H9 (cell line): ENCODE measurements at regions not wholly inside any gene's neighbourhood (a gene's known extent, or its start where the extent isn't known, plus 50 kb on each side); places are given as distances from the start of the nearest gene placed in this dataset.

ENCODE experiments used
- DNase-seq: peaks from one replicate; pipeline ENCODE4 v3.0.0-alpha.2; 2017
- H2AFZ ChIP-seq: one replicate; pipeline ENCODE4 v1.6.1; 2013; ENCODE audit warnings: mild to moderate bottlenecking, low read length, control low read depth, moderate library complexity
- H2AK5ac ChIP-seq: 2 replicates; pipeline ENCODE4 v1.6.1; 2013; ENCODE audit warnings: low read length, control low read depth, mixed read lengths; ENCODE audit not compliant: insufficient read length
- H2BK120ac ChIP-seq: one replicate; pipeline ENCODE4 v1.6.1; 2013; ENCODE audit warnings: low read depth, mild to moderate bottlenecking, low read length, control low read depth, inconsistent platforms; ENCODE audit not compliant: poor library complexity, severe bottlenecking
- H2BK12ac ChIP-seq: 2 replicates; pipeline ENCODE4 v1.6.1; 2013; ENCODE audit warnings: low read length, control low read depth, mixed read lengths, low read depth; ENCODE audit not compliant: insufficient read length
- H2BK15ac ChIP-seq: 2 replicates; pipeline ENCODE4 v1.6.1; 2013; ENCODE audit warnings: low read depth, low read length, control low read depth
- H2BK20ac ChIP-seq: one replicate; pipeline ENCODE4 v1.6.1; 2013; ENCODE audit warnings: low read depth, mild to moderate bottlenecking, low read length, control low read depth, inconsistent platforms; ENCODE audit not compliant: poor library complexity, severe bottlenecking
- H2BK5ac ChIP-seq: 2 replicates; pipeline ENCODE4 v1.6.1; 2013; ENCODE audit warnings: low read length, control low read depth, mixed read lengths; ENCODE audit not compliant: insufficient read length
- H3K14ac ChIP-seq: 2 replicates; pipeline ENCODE4 v1.6.1; 2013; ENCODE audit warnings: low read length, control low read depth; ENCODE audit not compliant: insufficient read depth
- H3K18ac ChIP-seq: 2 replicates; pipeline ENCODE4 v1.6.1; 2013; ENCODE audit warnings: low read depth, mild to moderate bottlenecking, mixed read lengths, low read length, control low read depth; ENCODE audit not compliant: insufficient read length
- H3K23ac ChIP-seq: 2 replicates; pipeline ENCODE4 v1.6.1; 2013; ENCODE audit warnings: low read length, control low read depth, mixed read lengths, low read depth; ENCODE audit not compliant: insufficient read length
- H3K23me2 ChIP-seq: 2 replicates; pipeline ENCODE4 v1.6.1; 2013; ENCODE audit warnings: low read depth, mild to moderate bottlenecking, mixed read lengths, low read length, control low read depth; ENCODE audit not compliant: insufficient read length, poor library complexity, severe bottlenecking
- H3K27ac ChIP-seq: 2 replicates; pipeline ENCODE4 v1.5.1; 2013; ENCODE audit warnings: low read length, control low read depth, mixed read lengths, low read depth; ENCODE audit not compliant: insufficient read length
- H3K27me3 ChIP-seq: 2 replicates; pipeline ENCODE4 v1.6.1; 2013; ENCODE audit warnings: low read length, control low read depth, inconsistent platforms; ENCODE audit not compliant: insufficient read depth
- H3K4ac ChIP-seq: 2 replicates; pipeline ENCODE4 v1.6.1; 2013; ENCODE audit warnings: low read depth, mild to moderate bottlenecking, control low read depth, inconsistent platforms, low read length, moderate library complexity
- H3K4me1 ChIP-seq: 2 replicates; pipeline ENCODE4 v1.6.1; 2013; ENCODE audit warnings: low read length, control low read depth, inconsistent platforms; ENCODE audit not compliant: insufficient read depth
- H3K4me2 ChIP-seq: 2 replicates; pipeline ENCODE4 v1.6.1; 2013; ENCODE audit warnings: low read length, control low read depth, mixed read lengths; ENCODE audit not compliant: insufficient read length, insufficient read depth
- H3K56ac ChIP-seq: 2 replicates; pipeline ENCODE4 v1.6.1; 2013; ENCODE audit warnings: low read depth, mild to moderate bottlenecking, mixed read lengths, low read length, control low read depth; ENCODE audit not compliant: insufficient read length
- H3K79me1 ChIP-seq: 2 replicates; pipeline ENCODE4 v1.6.1; 2013; ENCODE audit warnings: low read depth, mild to moderate bottlenecking, moderate library complexity, low read length, control low read depth, inconsistent platforms; ENCODE audit not compliant: insufficient read depth, poor library complexity, severe bottlenecking
- H3K79me2 ChIP-seq: 2 replicates; pipeline ENCODE4 v1.6.1; 2013; ENCODE audit warnings: low read length, control low read depth, inconsistent platforms; ENCODE audit not compliant: insufficient read depth
- H3K9ac ChIP-seq: 2 replicates; pipeline ENCODE4 v1.6.1; 2013; ENCODE audit warnings: low read length, control low read depth, mixed read lengths; ENCODE audit not compliant: insufficient read length; ENCODE audit errors: extremely low read depth
- H3K9me3 ChIP-seq: one replicate; pipeline ENCODE4 v1.6.1; 2013; ENCODE audit warnings: low read depth, low read length, inconsistent platforms; ENCODE audit not compliant: control insufficient read depth
- H3T11ph ChIP-seq: one replicate; pipeline ENCODE4 v1.6.1; 2013; ENCODE audit warnings: mild to moderate bottlenecking, low read length, control low read depth, inconsistent platforms
- H4K20me1 ChIP-seq: one replicate; pipeline ENCODE4 v1.6.1; 2013; ENCODE audit not compliant: control insufficient read depth, insufficient read length, insufficient read depth
- H4K5ac ChIP-seq: 2 replicates; pipeline ENCODE4 v1.6.1; 2013; ENCODE audit warnings: low read depth, mild to moderate bottlenecking, mixed read lengths, low read length, control low read depth; ENCODE audit not compliant: insufficient read length
- H4K8ac ChIP-seq: replicated peaks from 2 replicates; pipeline ENCODE4 v1.6.1; 2013; ENCODE audit warnings: low read length, control low read depth, mixed read lengths, low read depth; ENCODE audit not compliant: insufficient read length
- H4K91ac ChIP-seq: 2 replicates; pipeline ENCODE4 v1.6.1; 2013; ENCODE audit warnings: low read depth, mild to moderate bottlenecking, moderate library complexity, mixed read lengths, low read length, control low read depth; ENCODE audit not compliant: insufficient read length
- H3K27ac Mint-ChIP-seq, 3 experiments: 2 replicates in 2 of 3; 3 replicates in 1 of 3; pipeline ENCODE4 v1.8.0; 2020 to 2021; ENCODE audit warnings: mixed read lengths in 3 of 3, mild to moderate bottlenecking in 1 of 3, moderate library complexity in 1 of 3
- H3K27me3 Mint-ChIP-seq: 2 replicates; pipeline ENCODE4 v1.8.0; 2021; ENCODE audit warnings: low read depth, mild to moderate bottlenecking, moderate library complexity, mixed read lengths
- H3K36me3 Mint-ChIP-seq, 3 experiments: 2 replicates in 2 of 3; 3 replicates in 1 of 3; pipeline ENCODE4 v1.8.0; 2020 to 2021; ENCODE audit warnings: low read depth in 3 of 3, mixed read lengths in 3 of 3; ENCODE audit not compliant: insufficient read depth in 1 of 3
- H3K4me1 Mint-ChIP-seq, 2 experiments: 2 replicates each; pipeline ENCODE4 v1.8.0; 2020; ENCODE audit warnings: mixed read lengths in 2 of 2
- H3K4me3 Mint-ChIP-seq, 2 experiments: 2 replicates in 1 of 2; 3 replicates in 1 of 2; pipeline ENCODE4 v1.8.0; 2020 to 2021; ENCODE audit warnings: mild to moderate bottlenecking in 2 of 2, mixed read lengths in 2 of 2, moderate library complexity in 1 of 2
- H3K9me3 Mint-ChIP-seq, 2 experiments: 2 replicates in 1 of 2; 3 replicates in 1 of 2; pipeline ENCODE4 v1.8.0; 2020; ENCODE audit warnings: mild to moderate bottlenecking in 2 of 2, mixed read lengths in 2 of 2, moderate library complexity in 1 of 2
- CTCF ChIP-seq: fragments of 200-600 bp; sonication (generic); conservative IDR thresholded peaks from 3 replicates; pipeline ENCODE4 v1.8.0; 2021; ENCODE audit warnings: antibody characterized with exemption, mild to moderate bottlenecking
- WGBS: extraction: QIAGEN DNeasy Blood & Tissue Kit; methylation state at CpG from one replicate; pipeline ENCODE4 v1.1.7; 2013; ENCODE audit warnings: missing lambda C conversion rate, low lambda C conversion rate, mixed read lengths; ENCODE audit not compliant: insufficient read length; ENCODE audit errors: extremely low coverage; 5-methylcytosine and 5-hydroxymethylcytosine counted together

- Histone ChIP-seq H2BK120ac (no peak overlapping the region), H3K9me3 (no peaks in the 10 kb centered on the region), H3K27ac (no peak overlapping the region), H4K91ac (no peak overlapping the region), H2AFZ (no peak overlapping the region), H4K5ac (no peak overlapping the region), H3K18ac (no peak overlapping the region), H3K4me2 (no peak overlapping the region), H3K79me2 (peaks cover 7% of the 10 kb centered on the region; the same call in 1 of the 2 replicates), H2BK15ac (no peak overlapping the region), H3K23ac (no peak overlapping the region), H2BK12ac (no peak overlapping the region), H3K23me2 (peaks cover 4% of the 10 kb centered on the region), H3K27me3 (no peaks in the 10 kb centered on the region), H2BK20ac (no peak overlapping the region), H3K14ac (no peak overlapping the region), H4K8ac (no peak overlapping the region), H2BK5ac (no peak overlapping the region), H3K4ac (no peak overlapping the region), H3K4me1 (no peaks in the 10 kb centered on the region), H3T11ph (no peak overlapping the region), H2AK5ac (no peak overlapping the region), H3K56ac (no peak overlapping the region), H4K20me1 (no peaks in the 10 kb centered on the region), H3K79me1 (peaks cover under 1% of the 10 kb centered on the region), H3K9ac (no peak overlapping the region)
- Mint-ChIP-seq H3K9me3 (no peaks in the 10 kb centered on the region), H3K27me3 (peaks cover 10% of the 10 kb centered on the region), H3K4me3 (no peak overlapping the region), H3K27ac (no peak overlapping the region), H3K4me1 (peaks cover 15 to 18% of the 10 kb centered on the region in 2 experiments), H3K36me3 (peaks cover 0 to 2% (median 0%) of the 10 kb centered on the region in 3 experiments; a peak in 1 of 7 replicates)
- no peak for TF ChIP-seq CTCF
- WGBS = no CpG with 5 or more reads among the region's 3 CpGs
- DNase-seq = no peak
Observed at GRCh38 chr7:149627911-149628310, 130.3 kb upstream of the ZNF746 start.
